ENCODE measurements at regions not wholly inside any gene's neighbourhood (a gene's known extent, or its start where the extent isn't known, plus 50 kb on each side); places are given as distances from the start of the nearest gene placed in this dataset.

DNA sequence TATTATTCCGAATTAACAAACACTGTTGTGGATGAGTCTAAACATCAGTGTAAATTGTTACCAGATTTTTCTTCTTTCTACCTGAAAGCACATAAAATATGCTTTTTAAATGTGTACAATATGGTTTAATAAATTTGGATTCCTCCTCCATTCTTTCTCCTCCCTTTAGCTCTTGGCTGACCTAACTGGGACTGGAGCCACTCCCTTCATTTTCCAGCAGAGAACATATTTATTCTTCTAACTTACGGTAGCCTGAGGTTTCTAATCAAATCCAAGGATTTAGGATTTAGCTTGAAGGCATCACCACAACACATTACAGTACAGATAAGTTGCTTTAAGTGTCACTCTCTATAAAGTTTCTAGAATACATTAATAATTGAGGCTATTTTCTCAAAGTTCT, 88.2 kb upstream of the SEMA3C start:
- Histone ChIP-seq H3K36me3 (ENCODE audit: control insufficient read depth in 1 of 2, insufficient read depth in 2 of 2, low read length in 2 of 2) (no peaks in the 10 kb centered on the region), H3K18ac (ENCODE audit: low read length) (no peak overlapping the region), H3K4ac (ENCODE audit: low read depth, low read length) (no peak overlapping the region), H4K12ac (ENCODE audit: low read depth, low read length) (no peak overlapping the region), H3K4me3 (ENCODE audit: low read depth, low read length) (no peak overlapping the region), H3K14ac (ENCODE audit: low read length) (no peak overlapping the region), H2BK120ac (ENCODE audit: insufficient read depth, low read length, poor library complexity) (no peak overlapping the region), H3K27ac (ENCODE audit: low read depth, low read length) (no peak overlapping the region), H2BK5ac (ENCODE audit: low read depth, low read length, poor library complexity) (no peak overlapping the region), H3K4me1 (ENCODE audit: control insufficient read depth in 1 of 2, insufficient read depth in 2 of 2, low read length in 2 of 2) (peaks cover 0 to 4% of the 10 kb centered on the region in 2 experiments), H2BK12ac (ENCODE audit: low read length) (no peak overlapping the region), H3K23ac (ENCODE audit: low read length) (no peak overlapping the region), H2AFZ (ENCODE audit: insufficient read depth, low read length, poor library complexity) (no peak overlapping the region), H2AK5ac (ENCODE audit: low read length) (no peak overlapping the region), H3K4me2 (ENCODE audit: low read length) (no peak overlapping the region), H3K9me3 (ENCODE audit: insufficient read depth, low read depth, low read length) (no peaks in the 10 kb centered on the region), H3K9ac (ENCODE audit: low read length) (no peak overlapping the region), H4K91ac (ENCODE audit: low read depth, low read length) (no peak overlapping the region), H3K79me1 (ENCODE audit: low read length) (peaks cover 7% of the 10 kb centered on the region), H3K79me2 (ENCODE audit: control insufficient read depth, insufficient read depth, low read length, poor library complexity) (no peaks in the 10 kb centered on the region), H4K8ac (ENCODE audit: low read depth, low read length) (no peak overlapping the region), H3K27me3 (ENCODE audit: insufficient read depth, low read length) (no peaks in the 10 kb centered on the region)
- no peak for DNase-seq
- no CpG with 5 or more reads among the region's 2 CpGs for WGBS (ENCODE audit: extremely low coverage, insufficient coverage, insufficient read length)

DNA sequence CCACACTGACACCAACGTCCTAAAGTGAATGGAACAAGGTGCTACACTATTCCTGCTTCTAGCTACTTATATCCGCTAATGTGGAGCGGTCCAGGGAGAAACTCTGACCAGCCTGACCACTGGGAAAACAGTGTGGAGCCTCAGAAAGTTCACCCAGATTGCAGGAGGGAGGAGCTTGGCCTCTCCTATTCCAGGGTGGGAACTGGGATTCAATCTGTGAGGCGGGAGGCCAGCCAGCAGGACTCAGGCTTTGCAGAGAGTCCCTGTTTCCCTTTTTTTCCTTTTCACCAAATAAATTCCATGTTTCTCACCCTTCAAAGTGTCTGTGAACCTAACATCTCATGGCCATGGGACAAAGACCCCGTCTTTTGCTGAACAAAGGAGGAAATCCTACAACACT, 86.4 kb upstream of the SEMA3C start:
- WGBS (ENCODE audit: extremely low coverage, insufficient coverage, insufficient read length): no CpG with 5 or more reads among the region's 5 CpGs
- Histone ChIP-seq H2AFZ (ENCODE audit: insufficient read depth, low read length, poor library complexity) (no peak overlapping the region), H2BK12ac (ENCODE audit: low read length) (peak overlapping the region; percentile 90), H2AK5ac (ENCODE audit: low read length) (no peak overlapping the region), H4K12ac (ENCODE audit: low read depth, low read length) (no peak overlapping the region), H2BK5ac (ENCODE audit: low read depth, low read length, poor library complexity) (no peak overlapping the region), H4K8ac (ENCODE audit: low read depth, low read length) (no peak overlapping the region), H3K4me2 (ENCODE audit: low read length) (no peak overlapping the region), H3K18ac (ENCODE audit: low read length) (no peak overlapping the region), H3K14ac (ENCODE audit: low read length) (no peak overlapping the region), H3K36me3 (ENCODE audit: control insufficient read depth in 1 of 2, insufficient read depth in 2 of 2, low read length in 2 of 2) (no peaks in the 10 kb centered on the region), H3K27ac (ENCODE audit: low read depth, low read length) (no peak overlapping the region), H3K79me2 (ENCODE audit: control insufficient read depth, insufficient read depth, low read length, poor library complexity) (no peaks in the 10 kb centered on the region), H3K9ac (ENCODE audit: low read length) (no peak overlapping the region), H3K4me3 (ENCODE audit: low read depth, low read length) (no peak overlapping the region), H2BK120ac (ENCODE audit: insufficient read depth, low read length, poor library complexity) (peak overlapping the region; percentile 0), H3K4ac (ENCODE audit: low read depth, low read length) (no peak overlapping the region), H3K4me1 (ENCODE audit: control insufficient read depth in 1 of 2, insufficient read depth in 2 of 2, low read length in 2 of 2) (peaks cover 0 to 4% of the 10 kb centered on the region in 2 experiments), H3K79me1 (ENCODE audit: low read length) (peaks cover 7% of the 10 kb centered on the region), H3K23ac (ENCODE audit: low read length) (no peak overlapping the region), H3K27me3 (ENCODE audit: insufficient read depth, low read length) (no peaks in the 10 kb centered on the region), H3K9me3 (ENCODE audit: insufficient read depth, low read depth, low read length) (no peaks in the 10 kb centered on the region), H4K91ac (ENCODE audit: low read depth, low read length) (peak overlapping the region; percentile 56)
- no peak for DNase-seq

DNA sequence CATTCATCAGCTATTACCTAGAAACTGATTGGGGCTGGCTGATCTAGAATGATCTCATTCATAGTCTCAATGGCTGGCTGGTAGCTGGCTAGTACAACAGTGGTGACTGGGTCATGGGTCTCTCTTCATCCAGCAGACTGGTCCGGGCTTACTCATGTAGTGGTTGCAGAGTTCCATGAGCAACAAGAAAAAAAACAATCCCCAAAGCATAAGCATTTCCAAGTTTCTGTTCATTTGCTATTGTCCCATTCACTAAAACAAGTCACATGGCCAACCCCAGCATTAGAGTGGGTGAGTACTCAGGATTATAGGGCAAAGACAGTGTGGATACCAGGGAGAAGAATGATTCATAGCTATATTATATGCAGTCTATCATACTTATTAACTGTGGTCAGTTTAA, 85.2 kb upstream of the SEMA3C start:
- WGBS (ENCODE audit: extremely low coverage, insufficient coverage, insufficient read length): no CpG with 5 or more reads among the region's 1 CpG
- no peak overlapping the region for H3K23ac ChIP-seq (ENCODE audit: low read length)
- no peaks in the 10 kb centered on the region for H3K36me3 ChIP-seq (ENCODE audit: control insufficient read depth in 1 of 2, insufficient read depth in 2 of 2, low read length in 2 of 2)
- no peak overlapping the region for H3K4ac ChIP-seq (ENCODE audit: low read depth, low read length)
- no peaks in the 10 kb centered on the region for H3K27me3 ChIP-seq (ENCODE audit: insufficient read depth, low read length)
- no peak overlapping the region for H2BK5ac ChIP-seq (ENCODE audit: low read depth, low read length, poor library complexity)
- H3K14ac ChIP-seq (ENCODE audit: low read length): no peak overlapping the region
- no peak overlapping the region for H4K12ac ChIP-seq (ENCODE audit: low read depth, low read length)
- H4K8ac ChIP-seq (ENCODE audit: low read depth, low read length): no peak overlapping the region
- H2AFZ ChIP-seq (ENCODE audit: insufficient read depth, low read length, poor library complexity): no peak overlapping the region
- H3K9me3 ChIP-seq (ENCODE audit: insufficient read depth, low read depth, low read length): no peaks in the 10 kb centered on the region
- H3K4me2 ChIP-seq (ENCODE audit: low read length): no peak overlapping the region
- no peak overlapping the region for H4K91ac ChIP-seq (ENCODE audit: low read depth, low read length)
- H3K4me1 ChIP-seq (ENCODE audit: control insufficient read depth in 1 of 2, insufficient read depth in 2 of 2, low read length in 2 of 2): peaks cover 0 to 4% of the 10 kb centered on the region in 2 experiments
- no peak overlapping the region for H3K9ac ChIP-seq (ENCODE audit: low read length)
- H3K18ac ChIP-seq (ENCODE audit: low read length): no peak overlapping the region
- H3K4me3 ChIP-seq (ENCODE audit: low read depth, low read length): no peak overlapping the region
- peaks cover 5% of the 10 kb centered on the region for H3K79me1 ChIP-seq (ENCODE audit: low read length)
- DNase-seq: peak; percentile 86 to 88
- H3K79me2 ChIP-seq (ENCODE audit: control insufficient read depth, insufficient read depth, low read length, poor library complexity): no peaks in the 10 kb centered on the region
- H2BK120ac ChIP-seq (ENCODE audit: insufficient read depth, low read length, poor library complexity): no peak overlapping the region
- H3K27ac ChIP-seq (ENCODE audit: low read depth, low read length): peak overlapping the region; percentile 64
- H2BK12ac ChIP-seq (ENCODE audit: low read length): no peak overlapping the region
- no peak overlapping the region for H2AK5ac ChIP-seq (ENCODE audit: low read length)

DNA sequence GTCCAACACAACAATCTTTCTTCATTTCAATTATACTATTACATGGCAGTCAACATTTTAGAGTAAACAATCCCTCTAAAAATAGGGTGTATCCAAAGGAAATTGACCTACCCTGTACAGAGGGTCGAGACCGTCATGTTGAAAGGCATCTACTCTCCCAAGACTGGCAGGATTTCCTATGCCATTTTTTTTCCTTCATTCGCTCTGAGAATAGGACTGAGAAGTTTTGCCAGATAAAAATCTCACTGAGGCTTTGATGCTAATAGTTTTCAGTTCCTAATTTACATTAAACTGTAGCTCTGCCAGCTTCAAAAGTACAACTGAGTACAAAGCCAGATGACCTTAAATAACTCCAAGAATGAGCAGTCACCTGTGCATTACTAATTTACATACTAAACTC, 84.5 kb upstream of the SEMA3C start:
- Histone ChIP-seq H4K12ac (ENCODE audit: low read depth, low read length) (no peak overlapping the region), H3K4me3 (ENCODE audit: low read depth, low read length) (no peak overlapping the region), H3K9me3 (ENCODE audit: insufficient read depth, low read depth, low read length) (no peaks in the 10 kb centered on the region), H4K91ac (ENCODE audit: low read depth, low read length) (no peak overlapping the region), H3K14ac (ENCODE audit: low read length) (no peak overlapping the region), H3K79me2 (ENCODE audit: control insufficient read depth, insufficient read depth, low read length, poor library complexity) (no peaks in the 10 kb centered on the region), H3K27ac (ENCODE audit: low read depth, low read length) (no peak overlapping the region), H3K4ac (ENCODE audit: low read depth, low read length) (no peak overlapping the region), H3K18ac (ENCODE audit: low read length) (no peak overlapping the region), H3K27me3 (ENCODE audit: insufficient read depth, low read length) (no peaks in the 10 kb centered on the region), H3K4me2 (ENCODE audit: low read length) (no peak overlapping the region), H3K36me3 (ENCODE audit: control insufficient read depth in 1 of 2, insufficient read depth in 2 of 2, low read length in 2 of 2) (no peaks in the 10 kb centered on the region), H3K9ac (ENCODE audit: low read length) (no peak overlapping the region), H3K4me1 (ENCODE audit: control insufficient read depth in 1 of 2, insufficient read depth in 2 of 2, low read length in 2 of 2) (peaks cover 0 to 4% of the 10 kb centered on the region in 2 experiments), H3K79me1 (ENCODE audit: low read length) (peaks cover 5% of the 10 kb centered on the region), H2BK5ac (ENCODE audit: low read depth, low read length, poor library complexity) (no peak overlapping the region), H2AFZ (ENCODE audit: insufficient read depth, low read length, poor library complexity) (no peak overlapping the region), H3K23ac (ENCODE audit: low read length) (no peak overlapping the region), H2BK12ac (ENCODE audit: low read length) (no peak overlapping the region), H2BK120ac (ENCODE audit: insufficient read depth, low read length, poor library complexity) (no peak overlapping the region), H2AK5ac (ENCODE audit: low read length) (no peak overlapping the region), H4K8ac (ENCODE audit: low read depth, low read length) (no peak overlapping the region)
- DNase-seq: no peak
- no CpG with 5 or more reads among the region's 3 CpGs for WGBS (ENCODE audit: extremely low coverage, insufficient coverage, insufficient read length)
